HL-60 (cell line): ENCODE measurements at regions not wholly inside any gene's neighbourhood (a gene's known extent, or its start where the extent isn't known, plus 50 kb on each side); places are given as distances from the start of the nearest gene placed in this dataset.

ENCODE experiments used
- DNase-seq, 2 experiments: peaks; one replicate each; pipeline ENCODE4 v3.0.0-alpha.2; 2010 to 2020; ENCODE audit warnings: low read depth in 1 of 2, low spot score in 1 of 2
- H3K27ac ChIP-seq: fragments of 250-450 bp; sonication (Bioruptor Pico); replicated peaks from 2 replicates; pipeline ENCODE4 v1.5.1; 2020; ENCODE audit warnings: mild to moderate bottlenecking, moderate library complexity
- H3K27me3 ChIP-seq: fragments of 250-450 bp; sonication (Bioruptor Pico); 2 replicates; pipeline ENCODE4 v1.5.1; 2021; ENCODE audit warnings: mild to moderate bottlenecking, moderate library complexity; ENCODE audit not compliant: insufficient read depth, poor library complexity, severe bottlenecking
- H3K4me3 ChIP-seq: replicated peaks from 2 replicates; pipeline ENCODE4 v1.5.1; 2011; ENCODE audit warnings: mild to moderate bottlenecking, control low read depth, low read length; ENCODE audit not compliant: insufficient read depth
- GABPA ChIP-seq: IDR thresholded peaks from 2 replicates; pipeline ENCODE4 v1.6.1; 2012; ENCODE audit warnings: low read depth
- POLR2AphosphoS5 ChIP-seq: IDR thresholded peaks from 2 replicates; pipeline ENCODE4 v1.6.1; 2012; ENCODE audit warnings: low read depth
- SPI1 ChIP-seq: IDR thresholded peaks from 2 replicates; pipeline ENCODE4 v1.6.1; 2012; ENCODE audit warnings: low read depth, mild to moderate bottlenecking, borderline replicate concordance
- TF ChIP-seq, protein P1 (sequence below): IDR thresholded peaks from one replicate; pipeline ENCODE4 v1.5.1; 2011; ENCODE audit warnings: low read length, control low read depth, inconsistent platforms; ENCODE audit not compliant: insufficient read depth
- TF ChIP-seq, protein P2 (sequence below): IDR thresholded peaks from 2 replicates; pipeline ENCODE4 v1.6.1; 2012; ENCODE audit warnings: low read depth; ENCODE audit not compliant: insufficient replicate concordance

DNA sequence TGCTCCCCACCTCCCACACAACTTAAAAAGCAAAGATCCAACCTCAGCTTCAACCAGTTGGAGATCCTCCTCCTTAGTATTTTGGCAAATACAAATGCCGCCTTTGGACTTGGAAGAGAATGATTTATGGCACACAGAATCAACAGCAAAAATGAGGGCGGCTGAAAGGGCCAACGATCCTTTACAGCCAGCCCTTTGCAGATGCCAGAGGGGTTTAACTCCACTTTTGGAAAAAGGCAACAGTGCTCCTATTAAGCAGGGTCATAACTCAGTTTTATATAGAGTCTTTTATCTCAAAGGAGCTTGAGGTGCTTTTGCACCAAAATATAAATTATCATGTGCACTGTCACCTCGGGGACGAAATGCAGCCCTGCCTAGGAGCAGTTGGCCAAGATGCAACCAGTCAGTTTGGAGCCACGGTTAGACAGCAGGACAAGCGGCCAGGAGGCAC lies 56.7 kb upstream of the JCAD start:
- H3K27me3 ChIP-seq: peaks cover 3% of the 10 kb centered on the region
- no peak overlapping the region for H3K27ac ChIP-seq
- no peak overlapping the region for H3K4me3 ChIP-seq
- TF ChIP-seq GABPA (no peak), SPI1 (no peak), POLR2AphosphoS5 (no peak)
- TF ChIP-seq, protein P1, sequence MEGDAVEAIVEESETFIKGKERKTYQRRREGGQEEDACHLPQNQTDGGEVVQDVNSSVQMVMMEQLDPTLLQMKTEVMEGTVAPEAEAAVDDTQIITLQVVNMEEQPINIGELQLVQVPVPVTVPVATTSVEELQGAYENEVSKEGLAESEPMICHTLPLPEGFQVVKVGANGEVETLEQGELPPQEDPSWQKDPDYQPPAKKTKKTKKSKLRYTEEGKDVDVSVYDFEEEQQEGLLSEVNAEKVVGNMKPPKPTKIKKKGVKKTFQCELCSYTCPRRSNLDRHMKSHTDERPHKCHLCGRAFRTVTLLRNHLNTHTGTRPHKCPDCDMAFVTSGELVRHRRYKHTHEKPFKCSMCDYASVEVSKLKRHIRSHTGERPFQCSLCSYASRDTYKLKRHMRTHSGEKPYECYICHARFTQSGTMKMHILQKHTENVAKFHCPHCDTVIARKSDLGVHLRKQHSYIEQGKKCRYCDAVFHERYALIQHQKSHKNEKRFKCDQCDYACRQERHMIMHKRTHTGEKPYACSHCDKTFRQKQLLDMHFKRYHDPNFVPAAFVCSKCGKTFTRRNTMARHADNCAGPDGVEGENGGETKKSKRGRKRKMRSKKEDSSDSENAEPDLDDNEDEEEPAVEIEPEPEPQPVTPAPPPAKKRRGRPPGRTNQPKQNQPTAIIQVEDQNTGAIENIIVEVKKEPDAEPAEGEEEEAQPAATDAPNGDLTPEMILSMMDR: no peak
- TF ChIP-seq, protein P2, sequence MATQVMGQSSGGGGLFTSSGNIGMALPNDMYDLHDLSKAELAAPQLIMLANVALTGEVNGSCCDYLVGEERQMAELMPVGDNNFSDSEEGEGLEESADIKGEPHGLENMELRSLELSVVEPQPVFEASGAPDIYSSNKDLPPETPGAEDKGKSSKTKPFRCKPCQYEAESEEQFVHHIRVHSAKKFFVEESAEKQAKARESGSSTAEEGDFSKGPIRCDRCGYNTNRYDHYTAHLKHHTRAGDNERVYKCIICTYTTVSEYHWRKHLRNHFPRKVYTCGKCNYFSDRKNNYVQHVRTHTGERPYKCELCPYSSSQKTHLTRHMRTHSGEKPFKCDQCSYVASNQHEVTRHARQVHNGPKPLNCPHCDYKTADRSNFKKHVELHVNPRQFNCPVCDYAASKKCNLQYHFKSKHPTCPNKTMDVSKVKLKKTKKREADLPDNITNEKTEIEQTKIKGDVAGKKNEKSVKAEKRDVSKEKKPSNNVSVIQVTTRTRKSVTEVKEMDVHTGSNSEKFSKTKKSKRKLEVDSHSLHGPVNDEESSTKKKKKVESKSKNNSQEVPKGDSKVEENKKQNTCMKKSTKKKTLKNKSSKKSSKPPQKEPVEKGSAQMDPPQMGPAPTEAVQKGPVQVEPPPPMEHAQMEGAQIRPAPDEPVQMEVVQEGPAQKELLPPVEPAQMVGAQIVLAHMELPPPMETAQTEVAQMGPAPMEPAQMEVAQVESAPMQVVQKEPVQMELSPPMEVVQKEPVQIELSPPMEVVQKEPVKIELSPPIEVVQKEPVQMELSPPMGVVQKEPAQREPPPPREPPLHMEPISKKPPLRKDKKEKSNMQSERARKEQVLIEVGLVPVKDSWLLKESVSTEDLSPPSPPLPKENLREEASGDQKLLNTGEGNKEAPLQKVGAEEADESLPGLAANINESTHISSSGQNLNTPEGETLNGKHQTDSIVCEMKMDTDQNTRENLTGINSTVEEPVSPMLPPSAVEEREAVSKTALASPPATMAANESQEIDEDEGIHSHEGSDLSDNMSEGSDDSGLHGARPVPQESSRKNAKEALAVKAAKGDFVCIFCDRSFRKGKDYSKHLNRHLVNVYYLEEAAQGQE: no peak
- no peak for DNase-seq

DNA sequence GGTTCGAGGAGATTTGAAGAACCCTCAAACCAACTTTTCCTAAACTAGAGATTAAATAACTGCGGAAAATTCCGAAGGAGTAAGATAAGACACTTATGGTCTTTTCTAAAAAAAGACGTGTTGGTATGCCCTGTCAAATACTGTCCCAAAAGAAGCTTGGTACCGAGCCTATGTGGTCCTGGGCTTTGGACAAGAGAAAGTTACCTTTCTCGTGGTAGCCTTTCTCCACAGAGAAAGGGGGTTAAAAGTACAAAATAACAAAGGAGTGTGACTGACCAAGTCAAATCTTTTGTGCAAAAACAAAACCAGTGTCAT lies 56.2 kb upstream of the JCAD start:
- Histone ChIP-seq H3K27me3 (peaks cover 3% of the 10 kb centered on the region), H3K27ac (no peak overlapping the region), H3K4me3 (no peak overlapping the region)
- DNase-seq: no peak
- TF ChIP-seq, protein P1: no peak
- TF ChIP-seq GABPA (no peak), POLR2AphosphoS5 (no peak), SPI1 (no peak)
- TF ChIP-seq, protein P2: no peak

DNA sequence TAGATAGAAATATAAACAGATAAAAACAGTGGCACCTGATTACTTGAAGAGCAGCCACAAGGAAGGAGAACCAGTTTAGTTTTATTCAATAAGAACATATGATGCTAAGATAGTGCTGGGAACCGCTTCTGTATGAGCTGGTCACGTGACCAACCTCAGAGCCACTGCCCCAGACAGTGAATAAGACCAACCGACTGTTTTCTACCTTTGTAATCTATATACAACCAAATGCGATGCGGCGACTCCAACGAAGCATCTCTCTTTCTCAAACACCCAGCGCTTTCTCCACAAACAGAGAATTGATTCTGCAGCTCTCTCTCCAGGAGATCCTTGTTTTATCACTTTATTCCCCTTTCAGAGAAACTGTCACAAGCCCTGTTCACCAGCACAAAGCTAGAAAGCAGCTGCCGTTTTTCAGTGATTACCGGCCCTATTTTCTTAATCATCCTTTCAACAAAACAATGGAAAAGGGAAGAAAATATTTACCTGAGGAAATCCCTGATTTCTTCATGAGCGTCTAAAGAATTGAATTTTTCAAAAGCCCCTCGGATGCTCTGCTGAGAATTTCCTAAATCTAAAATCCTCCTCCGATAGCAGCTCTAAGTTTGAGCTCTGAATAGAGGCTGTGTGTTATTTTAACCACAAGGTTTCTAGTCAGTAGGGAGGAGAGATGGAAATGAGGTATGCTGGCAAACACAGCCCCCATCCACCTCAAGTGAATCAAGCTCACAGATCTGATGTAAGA lies 55.7 kb upstream of the JCAD start:
- TF ChIP-seq, protein P2: no peak
- TF ChIP-seq SPI1 (no peak), POLR2AphosphoS5 (no peak), GABPA (no peak)
- TF ChIP-seq, protein P1: no peak
- DNase-seq: no peak
- H3K27ac ChIP-seq: no peak overlapping the region
- H3K4me3 ChIP-seq: no peak overlapping the region
- H3K27me3 ChIP-seq: peaks cover 3% of the 10 kb centered on the region
